ENCODE measurements at regions not wholly inside any gene's neighbourhood (a gene's known extent, or its start where the extent isn't known, plus 50 kb on each side); places are given as distances from the start of the nearest gene placed in this dataset.

- H3K27me3 ChIP-seq (replicated peaks in 1 of 7), result no peaks in the 10 kb centered on the region
- H3K9me3 ChIP-seq, result peaks cover 0 to 16% (median 0%) of the 10 kb centered on the region in 8 donors
- no peak overlapping the region for H3K4me3 ChIP-seq
- 85 to 100% (median 91%) methylated on average over 1 of the region's 1 CpG for WGBS, 5 donors
- H3K36me3 ChIP-seq, result no peaks in the 10 kb centered on the region
- H3K27ac ChIP-seq, result no peak overlapping the region
- DNase-seq, result no peak
- H3K4me1 ChIP-seq, result no peaks in the 10 kb centered on the region
- TF ChIP-seq POLR2AphosphoS5 (IDR thresholded peaks at IDR 0.05) (no peak), CTCF (IDR thresholded peaks at IDR 0.05 in 8 of 11, conservative IDR thresholded peaks at IDR 0.05 in 3 of 11) (no peak), POLR2A (IDR thresholded peaks at IDR 0.05) (no peak)
- intact Hi-C loops (cut with DNase I; ENCODE audit: low total_unique reads), result no loop called here
Observed at GRCh38 chr4:62243895-62244294, 1043.8 kb downstream of the ADGRL3 start.

- no peak overlapping the region for H3K4me3 ChIP-seq
- H3K9me3 ChIP-seq, result peaks cover 0 to 15% (median 0%) of the 10 kb centered on the region in 8 donors
- TF ChIP-seq CTCF (IDR thresholded peaks at IDR 0.05 in 8 of 11, conservative IDR thresholded peaks at IDR 0.05 in 3 of 11) (no peak), POLR2AphosphoS5 (IDR thresholded peaks at IDR 0.05) (no peak), POLR2A (IDR thresholded peaks at IDR 0.05) (no peak)
- H3K36me3 ChIP-seq, result no peaks in the 10 kb centered on the region
- no peaks in the 10 kb centered on the region for H3K27me3 ChIP-seq (replicated peaks in 1 of 7)
- no peaks in the 10 kb centered on the region for H3K4me1 ChIP-seq
- intact Hi-C loops (cut with DNase I; ENCODE audit: low total_unique reads), result no loop called here
- H3K27ac ChIP-seq, result no peak overlapping the region
- WGBS, 5 donors, result 48 to 74% (median 60%) methylated on average over 4 of the region's 4 CpGs
- no peak for DNase-seq
Observed at GRCh38 chr4:62235911-62236310, 1035.8 kb downstream of the ADGRL3 start.

- no peak overlapping the region for H3K4me3 ChIP-seq
- peaks cover 0 to 9% (median 0%) of the 10 kb centered on the region in 8 donors for H3K9me3 ChIP-seq
- no peak overlapping the region for H3K27ac ChIP-seq
- TF ChIP-seq CTCF (IDR thresholded peaks at IDR 0.05 in 8 of 11, conservative IDR thresholded peaks at IDR 0.05 in 3 of 11) (no peak), POLR2AphosphoS5 (IDR thresholded peaks at IDR 0.05) (no peak)
- no peaks in the 10 kb centered on the region for H3K4me1 ChIP-seq
- WGBS, 5 donors, result 74 to 86% (median 83%) methylated on average over 3 of the region's 3 CpGs
- intact Hi-C loops (cut with DNase I; ENCODE audit: low total_unique reads), result no loop called here
- DNase-seq, result no peak
- no peaks in the 10 kb centered on the region for H3K27me3 ChIP-seq (replicated peaks in 1 of 7)
- no peaks in the 10 kb centered on the region for H3K36me3 ChIP-seq
Observed at GRCh38 chr4:62232814-62233213, 1032.7 kb downstream of the ADGRL3 start.

GRCh38 chr4:62231994-62232393, 1031.9 kb downstream of the ADGRL3 start:
- no peaks in the 10 kb centered on the region for H3K36me3 ChIP-seq
- 67 to 84% (median 69%) methylated on average over 3 of the region's 3 CpGs for WGBS, 5 donors
- no peak for DNase-seq
- peaks cover 0 to 9% (median 0%) of the 10 kb centered on the region in 8 donors for H3K9me3 ChIP-seq
- H3K27me3 ChIP-seq (replicated peaks in 1 of 7), result no peaks in the 10 kb centered on the region
- no peak overlapping the region for H3K27ac ChIP-seq
- intact Hi-C loops (cut with DNase I; ENCODE audit: low total_unique reads), result no loop called here
- no peak for TF ChIP-seq POLR2A (IDR thresholded peaks at IDR 0.05)
- TF ChIP-seq POLR2AphosphoS5 (IDR thresholded peaks at IDR 0.05), result no peak
- no peak for TF ChIP-seq CTCF (IDR thresholded peaks at IDR 0.05 in 8 of 11, conservative IDR thresholded peaks at IDR 0.05 in 3 of 11)
- H3K4me1 ChIP-seq, result no peaks in the 10 kb centered on the region
- no peak overlapping the region for H3K4me3 ChIP-seq
